ENCODE measurements at regions not wholly inside any gene's neighbourhood (a gene's known extent, or its start where the extent isn't known, plus 50 kb on each side); places are given as distances from the start of the nearest gene placed in this dataset.

DNA sequence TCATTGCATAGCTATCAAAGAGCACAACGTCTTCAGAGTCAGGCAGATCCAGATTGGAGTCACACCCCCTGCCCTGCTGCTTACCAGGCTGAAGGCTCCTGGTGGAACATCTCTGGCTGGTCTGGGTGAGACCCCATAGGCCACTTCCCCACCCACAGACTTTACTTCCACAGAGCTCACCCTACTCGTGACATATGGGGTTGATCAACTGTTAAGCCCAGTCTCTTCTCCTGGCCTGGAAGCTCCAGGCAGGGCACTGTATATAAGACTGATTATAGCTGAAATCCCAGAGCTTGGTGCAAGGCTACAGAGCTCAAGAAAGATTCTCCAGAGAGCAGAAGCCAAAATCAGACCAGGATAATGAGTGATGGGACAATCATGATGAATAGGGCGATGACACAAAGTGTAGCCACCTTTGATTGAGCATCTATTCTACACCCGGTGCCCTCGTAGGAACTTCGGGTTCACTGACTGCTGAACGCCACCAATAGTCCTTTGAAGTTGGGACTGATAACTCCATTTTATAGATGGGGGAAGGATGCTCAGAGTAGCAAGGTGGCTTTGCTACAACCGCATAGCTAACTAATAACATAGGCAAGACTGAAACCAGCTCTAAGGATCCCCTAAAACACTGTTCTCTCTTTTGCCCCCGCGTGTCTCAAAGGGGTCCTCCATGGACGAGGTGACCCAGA is 287.8 kb downstream of the BCL11B start:
- ATAC-seq: no peak
- Mint-ChIP-seq H3K36me3 (peaks cover 16% of the 10 kb centered on the region), H3K4me3 (no peak overlapping the region), H3K27me3 (ENCODE audit: low read depth) (no peaks in the 10 kb centered on the region; the same call in 1 of the 2 replicates), H3K27ac (no peak overlapping the region), H3K4me1 (peaks cover 13% of the 10 kb centered on the region), H3K9me3 (peaks cover 26% of the 10 kb centered on the region)
- no peak for TF ChIP-seq SMAD3 (CRISPR knock-in tag; IDR thresholded peaks at IDR 0.05; ENCODE audit: borderline replicate concordance)
- TF ChIP-seq, protein P1, sequence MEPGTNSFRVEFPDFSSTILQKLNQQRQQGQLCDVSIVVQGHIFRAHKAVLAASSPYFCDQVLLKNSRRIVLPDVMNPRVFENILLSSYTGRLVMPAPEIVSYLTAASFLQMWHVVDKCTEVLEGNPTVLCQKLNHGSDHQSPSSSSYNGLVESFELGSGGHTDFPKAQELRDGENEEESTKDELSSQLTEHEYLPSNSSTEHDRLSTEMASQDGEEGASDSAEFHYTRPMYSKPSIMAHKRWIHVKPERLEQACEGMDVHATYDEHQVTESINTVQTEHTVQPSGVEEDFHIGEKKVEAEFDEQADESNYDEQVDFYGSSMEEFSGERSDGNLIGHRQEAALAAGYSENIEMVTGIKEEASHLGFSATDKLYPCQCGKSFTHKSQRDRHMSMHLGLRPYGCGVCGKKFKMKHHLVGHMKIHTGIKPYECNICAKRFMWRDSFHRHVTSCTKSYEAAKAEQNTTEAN (CRISPR knock-in tag; IDR thresholded peaks at IDR 0.05): no peak
- TF ChIP-seq, protein P2, sequence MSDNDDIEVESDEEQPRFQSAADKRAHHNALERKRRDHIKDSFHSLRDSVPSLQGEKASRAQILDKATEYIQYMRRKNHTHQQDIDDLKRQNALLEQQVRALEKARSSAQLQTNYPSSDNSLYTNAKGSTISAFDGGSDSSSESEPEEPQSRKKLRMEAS (CRISPR knock-in tag; IDR thresholded peaks at IDR 0.05): no peak
- no peak for TF ChIP-seq TCF7 (CRISPR knock-in tag; IDR thresholded peaks at IDR 0.05; ENCODE audit: low read depth)
- TF ChIP-seq, protein P3, sequence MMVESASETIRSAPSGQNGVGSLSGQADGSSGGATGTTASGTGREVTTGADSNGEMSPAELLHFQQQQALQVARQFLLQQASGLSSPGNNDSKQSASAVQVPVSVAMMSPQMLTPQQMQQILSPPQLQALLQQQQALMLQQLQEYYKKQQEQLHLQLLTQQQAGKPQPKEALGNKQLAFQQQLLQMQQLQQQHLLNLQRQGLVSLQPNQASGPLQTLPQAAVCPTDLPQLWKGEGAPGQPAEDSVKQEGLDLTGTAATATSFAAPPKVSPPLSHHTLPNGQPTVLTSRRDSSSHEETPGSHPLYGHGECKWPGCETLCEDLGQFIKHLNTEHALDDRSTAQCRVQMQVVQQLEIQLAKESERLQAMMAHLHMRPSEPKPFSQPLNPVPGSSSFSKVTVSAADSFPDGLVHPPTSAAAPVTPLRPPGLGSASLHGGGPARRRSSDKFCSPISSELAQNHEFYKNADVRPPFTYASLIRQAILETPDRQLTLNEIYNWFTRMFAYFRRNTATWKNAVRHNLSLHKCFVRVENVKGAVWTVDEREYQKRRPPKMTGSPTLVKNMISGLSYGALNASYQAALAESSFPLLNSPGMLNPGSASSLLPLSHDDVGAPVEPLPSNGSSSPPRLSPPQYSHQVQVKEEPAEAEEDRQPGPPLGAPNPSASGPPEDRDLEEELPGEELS (CRISPR knock-in tag; IDR thresholded peaks at IDR 0.05): no peak
- TF ChIP-seq ZMAT4 (CRISPR knock-in tag; IDR thresholded peaks at IDR 0.05): no peak
- TF ChIP-seq IRF1 (CRISPR knock-in tag; IDR thresholded peaks at IDR 0.05): no peak
- TF ChIP-seq NR1H2 (CRISPR knock-in tag; IDR thresholded peaks at IDR 0.05): no peak
- TF ChIP-seq, protein P4, sequence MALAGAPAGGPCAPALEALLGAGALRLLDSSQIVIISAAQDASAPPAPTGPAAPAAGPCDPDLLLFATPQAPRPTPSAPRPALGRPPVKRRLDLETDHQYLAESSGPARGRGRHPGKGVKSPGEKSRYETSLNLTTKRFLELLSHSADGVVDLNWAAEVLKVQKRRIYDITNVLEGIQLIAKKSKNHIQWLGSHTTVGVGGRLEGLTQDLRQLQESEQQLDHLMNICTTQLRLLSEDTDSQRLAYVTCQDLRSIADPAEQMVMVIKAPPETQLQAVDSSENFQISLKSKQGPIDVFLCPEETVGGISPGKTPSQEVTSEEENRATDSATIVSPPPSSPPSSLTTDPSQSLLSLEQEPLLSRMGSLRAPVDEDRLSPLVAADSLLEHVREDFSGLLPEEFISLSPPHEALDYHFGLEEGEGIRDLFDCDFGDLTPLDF (CRISPR knock-in tag; IDR thresholded peaks at IDR 0.05): no peak
- TF ChIP-seq, protein P5, sequence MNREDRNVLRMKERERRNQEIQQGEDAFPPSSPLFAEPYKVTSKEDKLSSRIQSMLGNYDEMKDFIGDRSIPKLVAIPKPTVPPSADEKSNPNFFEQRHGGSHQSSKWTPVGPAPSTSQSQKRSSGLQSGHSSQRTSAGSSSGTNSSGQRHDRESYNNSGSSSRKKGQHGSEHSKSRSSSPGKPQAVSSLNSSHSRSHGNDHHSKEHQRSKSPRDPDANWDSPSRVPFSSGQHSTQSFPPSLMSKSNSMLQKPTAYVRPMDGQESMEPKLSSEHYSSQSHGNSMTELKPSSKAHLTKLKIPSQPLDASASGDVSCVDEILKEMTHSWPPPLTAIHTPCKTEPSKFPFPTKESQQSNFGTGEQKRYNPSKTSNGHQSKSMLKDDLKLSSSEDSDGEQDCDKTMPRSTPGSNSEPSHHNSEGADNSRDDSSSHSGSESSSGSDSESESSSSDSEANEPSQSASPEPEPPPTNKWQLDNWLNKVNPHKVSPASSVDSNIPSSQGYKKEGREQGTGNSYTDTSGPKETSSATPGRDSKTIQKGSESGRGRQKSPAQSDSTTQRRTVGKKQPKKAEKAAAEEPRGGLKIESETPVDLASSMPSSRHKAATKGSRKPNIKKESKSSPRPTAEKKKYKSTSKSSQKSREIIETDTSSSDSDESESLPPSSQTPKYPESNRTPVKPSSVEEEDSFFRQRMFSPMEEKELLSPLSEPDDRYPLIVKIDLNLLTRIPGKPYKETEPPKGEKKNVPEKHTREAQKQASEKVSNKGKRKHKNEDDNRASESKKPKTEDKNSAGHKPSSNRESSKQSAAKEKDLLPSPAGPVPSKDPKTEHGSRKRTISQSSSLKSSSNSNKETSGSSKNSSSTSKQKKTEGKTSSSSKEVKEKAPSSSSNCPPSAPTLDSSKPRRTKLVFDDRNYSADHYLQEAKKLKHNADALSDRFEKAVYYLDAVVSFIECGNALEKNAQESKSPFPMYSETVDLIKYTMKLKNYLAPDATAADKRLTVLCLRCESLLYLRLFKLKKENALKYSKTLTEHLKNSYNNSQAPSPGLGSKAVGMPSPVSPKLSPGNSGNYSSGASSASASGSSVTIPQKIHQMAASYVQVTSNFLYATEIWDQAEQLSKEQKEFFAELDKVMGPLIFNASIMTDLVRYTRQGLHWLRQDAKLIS (CRISPR knock-in tag; IDR thresholded peaks at IDR 0.05; ENCODE audit: borderline replicate concordance): no peak
- TF ChIP-seq ESRRA (CRISPR knock-in tag; IDR thresholded peaks at IDR 0.05; ENCODE audit: borderline replicate concordance): no peak
- no peak for TF ChIP-seq FOXP1 (CRISPR knock-in tag; IDR thresholded peaks at IDR 0.05; ENCODE audit: borderline replicate concordance)
- TF ChIP-seq, protein P6, sequence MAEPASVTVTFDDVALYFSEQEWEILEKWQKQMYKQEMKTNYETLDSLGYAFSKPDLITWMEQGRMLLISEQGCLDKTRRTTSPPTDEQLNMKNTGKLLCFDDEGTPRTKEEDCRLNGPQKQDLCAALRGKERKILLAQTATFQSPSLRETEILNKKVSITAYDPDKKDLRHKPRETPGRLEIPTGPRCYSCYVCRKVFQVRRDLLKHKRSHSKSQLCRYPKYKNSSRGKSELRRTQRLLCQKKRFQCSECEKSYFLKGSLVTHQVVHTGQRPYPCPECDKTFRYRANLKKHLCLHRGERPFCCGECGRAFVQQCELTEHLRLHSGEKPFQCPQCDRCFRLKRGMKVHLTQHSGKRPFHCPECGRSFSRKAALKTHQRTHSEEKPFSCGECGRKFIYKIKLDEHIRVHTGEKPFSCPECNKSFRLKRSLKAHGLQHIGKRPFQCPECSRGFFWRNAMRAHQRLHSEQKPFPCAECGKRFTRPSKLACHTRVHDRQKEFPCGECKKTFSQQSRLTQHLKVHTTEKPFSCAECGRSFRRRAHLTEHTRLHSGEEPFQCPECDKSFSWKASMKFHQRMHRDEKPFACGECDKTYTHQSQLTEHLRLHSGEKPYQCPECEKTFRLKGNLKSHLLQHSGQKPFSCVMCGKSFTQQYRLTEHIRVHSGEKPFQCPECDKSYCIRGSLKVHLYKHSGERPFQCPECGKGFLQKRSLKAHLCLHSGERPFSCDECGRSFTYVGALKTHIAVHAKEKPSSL (CRISPR knock-in tag; conservative IDR thresholded peaks at IDR 0.05): no peak
- TF ChIP-seq NR2C2 (CRISPR knock-in tag; IDR thresholded peaks at IDR 0.05): no peak
- TF ChIP-seq ZNF138 (CRISPR knock-in tag; conservative IDR thresholded peaks at IDR 0.05): no peak
- TF ChIP-seq AR (CRISPR knock-in tag; IDR thresholded peaks at IDR 0.05): no peak
- ChIA-PET CTCF (no interaction called here), POLR2A (no interaction called here)
- DNase-seq (ENCODE audit: low spot score): no peak

Measured in WTC11 (cell line).